HG03354 (cell line): ENCODE measurements at regions not wholly inside any gene's neighbourhood (a gene's known extent, or its start where the extent isn't known, plus 50 kb on each side); places are given as distances from the start of the nearest gene placed in this dataset.
"Not testable (repeated sequence)": the region's sequence is repeated elsewhere in the genome, so short reads cannot be mapped to it uniquely, and the experiment has no call there.

Source experiments
- ATAC-seq: cut with Tn5 transposase; IDR thresholded peaks from one replicate; pipeline ENCODE4 v1.9.1; 2021; ENCODE audit warnings: mild to moderate bottlenecking; ENCODE audit not compliant: unreplicated experiment, poor library complexity, severe bottlenecking

DNA sequence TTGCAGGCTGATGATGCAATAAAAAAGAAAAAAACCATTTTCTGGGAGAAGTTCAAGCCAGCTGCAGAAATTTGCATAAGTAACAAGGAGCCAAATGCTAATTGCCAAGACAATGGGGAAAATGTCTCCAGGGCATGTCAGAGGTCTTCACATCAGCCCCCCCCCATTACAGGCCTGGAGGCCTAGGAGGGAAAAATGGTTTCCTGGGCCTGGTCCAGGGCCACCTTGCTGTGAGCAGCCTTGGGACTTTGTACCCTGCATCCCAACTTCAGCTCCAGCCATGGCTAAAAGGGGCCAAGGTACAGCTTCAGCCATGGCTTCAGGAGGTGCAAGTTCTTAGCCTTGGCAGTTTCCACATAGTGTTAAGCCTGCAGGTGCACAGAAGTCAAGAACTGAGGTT lies 160.0 kb upstream of the IRS4 start:
- not testable (repeated sequence) for ATAC-seq

DNA sequence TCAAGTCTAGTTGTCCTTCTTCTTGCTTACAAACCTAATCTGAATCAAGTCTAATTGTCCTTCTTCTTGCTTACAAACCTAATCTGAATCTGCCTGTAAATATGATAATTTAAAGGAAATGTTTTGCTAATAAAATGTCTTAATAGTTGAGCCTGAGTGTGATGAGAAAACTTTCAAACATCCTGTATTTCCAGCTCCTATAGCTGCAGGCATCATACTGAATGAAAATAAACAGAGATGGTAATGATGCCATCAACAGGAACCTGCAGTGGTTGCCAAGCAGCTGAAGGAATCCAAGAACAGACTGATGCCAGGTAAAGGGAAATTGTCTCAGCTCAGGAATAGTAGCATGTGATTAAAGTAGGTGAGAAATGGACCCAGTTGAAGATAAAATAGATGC lies 156.1 kb upstream of the IRS4 start:
- no peak for ATAC-seq

DNA sequence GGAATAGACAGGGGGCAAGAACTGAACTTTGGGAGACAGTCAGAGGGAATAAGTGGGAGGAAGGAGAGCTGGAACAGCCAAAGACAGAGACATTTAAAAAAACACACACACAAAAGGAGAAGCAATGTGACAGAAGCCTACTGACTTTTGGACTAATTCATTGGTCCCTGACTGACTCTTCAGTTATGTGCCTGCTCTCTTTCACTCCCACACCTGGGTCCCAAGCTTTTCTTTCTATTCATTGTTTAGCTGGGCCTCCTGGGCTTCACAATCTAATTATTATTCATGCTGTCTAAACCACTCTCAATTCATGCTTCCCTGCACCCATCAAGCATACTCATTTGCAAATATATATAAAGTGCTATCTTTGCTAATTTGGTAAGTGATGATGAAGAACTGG lies 139.2 kb upstream of the IRS4 start:
- no peak for ATAC-seq

- not testable (repeated sequence) for ATAC-seq
Measured at GRCh38 chrX:108843039-108843438, 106.7 kb upstream of the IRS4 start.

DNA sequence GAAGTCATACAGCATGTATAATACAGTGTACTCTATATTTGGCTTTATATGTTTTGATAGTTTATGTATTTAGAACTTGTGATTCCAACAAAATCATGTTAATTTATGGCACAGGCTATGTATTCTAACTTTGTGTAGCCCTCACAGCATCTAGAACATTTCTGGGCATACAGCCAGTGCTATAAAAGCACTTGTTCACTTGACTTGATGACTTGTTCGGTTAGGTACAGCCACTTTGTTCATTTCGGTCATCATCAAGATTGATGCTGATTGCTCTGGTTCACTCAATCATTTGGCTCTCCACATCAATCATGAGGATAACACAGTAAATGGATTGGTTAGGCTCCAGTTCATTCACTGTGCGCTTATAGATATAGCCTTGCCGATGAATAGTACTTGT lies 97.6 kb upstream of the IRS4 start:
- ATAC-seq, result no peak

- ATAC-seq, result no peak
Measured at GRCh38 chrX:108811891-108812290, 75.5 kb upstream of the IRS4 start.

GRCh38 chrX:108795240-108795639 lies 58.9 kb upstream of the IRS4 start:
- no peak for ATAC-seq
